ENCODE measurements at regions not wholly inside any gene's neighbourhood (a gene's known extent, or its start where the extent isn't known, plus 50 kb on each side); places are given as distances from the start of the nearest gene placed in this dataset.
"Not testable (repeated sequence)": the region's sequence is repeated elsewhere in the genome, so short reads cannot be mapped to it uniquely, and the experiment has no call there.

DNA sequence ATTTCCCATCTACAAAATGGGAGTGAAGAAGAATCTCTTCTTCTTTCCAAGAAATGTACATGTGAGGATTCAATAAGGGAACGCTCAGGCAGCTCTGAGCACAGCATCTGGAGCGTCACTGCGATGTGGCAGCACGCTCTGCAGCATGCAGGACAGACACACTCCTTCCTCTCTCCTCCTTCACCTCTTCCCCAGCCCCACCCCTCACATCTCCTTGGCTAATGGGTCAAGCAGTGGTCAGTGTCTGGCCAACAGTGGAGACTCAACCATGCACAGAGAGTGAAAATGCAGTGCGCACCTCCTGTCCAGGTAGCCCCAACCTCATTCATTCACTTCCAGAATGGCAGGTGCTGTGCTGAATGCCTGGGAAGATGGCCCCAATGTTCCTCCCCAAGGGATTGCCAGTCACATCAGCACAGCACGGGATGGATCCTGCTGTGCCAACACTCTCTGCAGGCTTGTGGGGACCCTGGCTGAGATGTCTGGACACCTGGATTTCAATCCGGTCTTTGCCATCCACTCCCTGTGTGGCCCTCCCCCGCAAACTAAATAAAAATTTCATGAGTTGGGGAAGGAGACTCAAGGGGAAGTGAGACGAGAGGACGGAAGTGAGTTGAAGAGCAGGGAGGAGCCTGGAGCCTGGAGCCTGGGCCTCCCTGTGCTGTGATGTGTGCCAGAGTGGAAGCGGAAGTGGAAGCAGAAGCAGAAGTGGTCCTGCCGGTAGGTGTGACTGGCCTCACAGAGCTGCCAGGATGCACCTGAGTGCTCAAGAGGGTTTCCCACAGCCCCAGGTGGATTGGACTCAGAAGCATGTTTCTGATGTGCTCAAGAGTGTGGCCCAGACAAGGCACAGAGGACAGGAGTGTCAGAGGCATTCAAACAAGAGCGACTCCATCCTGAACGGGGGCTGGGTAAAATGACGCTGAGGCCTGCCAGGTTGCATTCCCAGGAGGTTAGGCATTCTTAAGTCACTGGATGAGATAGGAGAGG is 163.9 kb downstream of the SMAD6 start:
- peak overlapping the region; percentile 33 to 78 (median 63) for H3K4me3 Mint-ChIP-seq
- H3K4me1 Mint-ChIP-seq, result peaks cover 21 to 31% (median 30%) of the 10 kb centered on the region in 3 donors
- H3K9me3 Mint-ChIP-seq, result no peaks in the 10 kb centered on the region
- H3K36me3 Mint-ChIP-seq, result no peaks in the 10 kb centered on the region
- H3K27ac Mint-ChIP-seq, result peak overlapping the region; percentile 67 to 94 (median 85)
- H3K27me3 Mint-ChIP-seq, result no peaks in the 10 kb centered on the region

DNA sequence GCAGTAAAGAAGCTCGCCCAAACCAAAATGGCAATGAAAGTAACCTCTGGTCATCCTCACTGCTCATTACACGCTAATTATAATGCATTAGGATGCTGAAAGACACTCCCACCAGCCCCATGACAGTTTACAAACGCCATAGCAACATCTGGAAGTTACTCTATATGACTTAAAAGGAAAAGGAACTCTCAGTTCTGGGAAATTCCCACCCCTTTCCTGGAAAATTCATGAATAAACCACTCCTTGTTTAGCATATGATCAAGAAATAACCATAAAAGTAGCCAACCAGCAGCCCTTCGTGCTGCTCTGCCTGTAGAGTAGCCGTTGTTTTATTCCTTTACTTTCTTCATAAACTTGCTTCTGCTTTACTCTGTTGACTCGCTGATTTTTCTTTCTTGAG is 164.6 kb downstream of the SMAD6 start:
- H3K27me3 Mint-ChIP-seq, result no peaks in the 10 kb centered on the region
- H3K9me3 Mint-ChIP-seq, result no peaks in the 10 kb centered on the region
- H3K36me3 Mint-ChIP-seq, result no peaks in the 10 kb centered on the region
- H3K27ac Mint-ChIP-seq, result peak overlapping the region; percentile 67 to 94 (median 85)
- H3K4me3 Mint-ChIP-seq, result peak overlapping the region; percentile 33 to 78 (median 63)
- peaks cover 21 to 31% (median 30%) of the 10 kb centered on the region in 3 donors for H3K4me1 Mint-ChIP-seq

- peaks cover 14 to 22% (median 21%) of the 10 kb centered on the region in 3 donors for H3K4me1 Mint-ChIP-seq
- no peak overlapping the region for H3K4me3 Mint-ChIP-seq
- H3K27ac Mint-ChIP-seq, result no peak overlapping the region
- H3K36me3 Mint-ChIP-seq, result no peaks in the 10 kb centered on the region
- no peaks in the 10 kb centered on the region for H3K9me3 Mint-ChIP-seq
- H3K27me3 Mint-ChIP-seq, result peaks cover 3% of the 10 kb centered on the region
Observed at GRCh38 chr15:66868918-66869317, 166.9 kb downstream of the SMAD6 start.

- H3K9me3 Mint-ChIP-seq, result no peaks in the 10 kb centered on the region
- peaks cover 9% of the 10 kb centered on the region for H3K27me3 Mint-ChIP-seq
- H3K36me3 Mint-ChIP-seq, result no peaks in the 10 kb centered on the region
- H3K27ac Mint-ChIP-seq, result no peak overlapping the region
- peaks cover 17 to 24% (median 19%) of the 10 kb centered on the region in 3 donors for H3K4me1 Mint-ChIP-seq
- no peak overlapping the region for H3K4me3 Mint-ChIP-seq
Observed at GRCh38 chr15:66870880-66871388, 168.9 kb downstream of the SMAD6 start.

GRCh38 chr15:66872405-66872804 is 170.4 kb downstream of the SMAD6 start:
- Mint-ChIP-seq H3K4me3 (no peak overlapping the region), H3K27me3 (peaks cover 11% of the 10 kb centered on the region), H3K9me3 (no peaks in the 10 kb centered on the region), H3K36me3 (no peaks in the 10 kb centered on the region), H3K27ac (no peak overlapping the region), H3K4me1 (peaks cover 10 to 17% (median 10%) of the 10 kb centered on the region in 3 donors)

- not testable (repeated sequence) for H3K27ac Mint-ChIP-seq
Observed at GRCh38 chr15:66873331-66873730, 171.3 kb downstream of the SMAD6 start.

GRCh38 chr15:66873856-66874255 is 171.8 kb downstream of the SMAD6 start:
- no peaks in the 10 kb centered on the region for H3K9me3 Mint-ChIP-seq
- peak overlapping the region in 1 of 4 donors; percentile 20 for H3K4me3 Mint-ChIP-seq
- H3K4me1 Mint-ChIP-seq, result peaks cover 9 to 12% (median 10%) of the 10 kb centered on the region in 3 donors
- no peaks in the 10 kb centered on the region for H3K36me3 Mint-ChIP-seq
- H3K27ac Mint-ChIP-seq, result no peak overlapping the region
- H3K27me3 Mint-ChIP-seq, result peaks cover 13% of the 10 kb centered on the region

More at GRCh38 chr15:66873331-66873730, 171.3 kb downstream of the SMAD6 start:
- Mint-ChIP-seq H3K4me1 (peaks cover 9 to 12% (median 10%) of the 10 kb centered on the region in 3 donors), H3K27me3 (peaks cover 13% of the 10 kb centered on the region)
- not testable (repeated sequence) for H3K4me3 Mint-ChIP-seq, H3K36me3 Mint-ChIP-seq, H3K9me3 Mint-ChIP-seq

DNA sequence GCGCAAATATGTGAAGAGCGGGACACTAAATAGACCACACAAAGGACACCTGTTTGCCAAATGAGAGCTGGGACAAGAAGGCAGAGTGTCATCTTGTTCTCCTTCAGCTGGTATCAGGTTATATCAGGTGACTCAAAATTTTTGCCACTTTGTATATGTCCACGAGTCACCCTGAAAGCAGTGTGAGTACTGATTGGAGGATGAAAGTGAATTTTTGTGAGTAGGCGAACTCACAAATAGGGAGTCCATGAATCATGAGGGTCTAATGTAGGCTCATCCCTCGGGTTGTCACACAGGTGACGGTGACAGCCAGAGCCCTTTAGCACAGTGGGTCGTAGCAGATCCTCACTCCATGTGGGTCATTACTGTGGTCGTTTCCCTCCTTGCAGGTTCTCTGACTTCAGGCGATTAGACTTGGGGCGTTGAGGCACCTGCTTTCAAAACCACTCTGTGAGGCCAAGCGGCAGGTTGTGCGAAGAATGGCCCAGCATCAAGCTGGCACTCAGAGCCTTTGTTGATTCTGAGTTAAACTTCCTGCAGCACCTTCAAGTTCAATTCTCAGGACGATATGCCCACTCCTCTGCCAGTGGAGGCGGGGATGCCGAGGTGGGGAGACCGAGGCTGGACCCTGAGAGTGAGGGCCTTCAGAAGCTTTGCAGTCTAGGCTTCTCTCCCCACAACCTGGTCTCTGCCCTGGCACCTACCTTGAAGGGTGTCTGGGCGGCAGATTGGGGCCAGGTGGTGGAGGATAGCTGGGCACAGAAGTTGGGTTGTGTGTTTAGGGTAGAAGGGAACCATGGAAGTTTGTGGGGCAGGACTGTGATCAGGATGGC is 173.8 kb downstream of the SMAD6 start:
- no peak overlapping the region for H3K27ac Mint-ChIP-seq

DNA sequence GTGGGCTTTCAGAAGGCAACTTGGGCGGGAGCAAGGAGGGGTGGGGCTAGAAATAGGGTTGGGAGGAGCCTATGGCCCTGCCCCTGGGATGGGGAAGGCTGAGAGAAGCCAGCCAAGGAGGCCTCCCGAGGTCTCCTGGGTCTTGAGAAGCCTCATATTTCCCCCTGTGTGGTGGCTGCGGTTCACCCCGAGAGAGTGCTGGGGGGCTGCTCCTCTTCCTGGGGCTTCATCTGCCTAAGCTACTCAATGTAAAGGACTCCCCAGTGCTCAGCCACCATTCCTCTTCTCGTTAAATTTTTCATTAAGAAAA is 174.3 kb downstream of the SMAD6 start:
- Mint-ChIP-seq H3K27ac (no peak overlapping the region), H3K36me3 (peaks cover 4% of the 10 kb centered on the region), H3K9me3 (no peaks in the 10 kb centered on the region), H3K4me3 (no peak overlapping the region), H3K27me3 (peaks cover 13% of the 10 kb centered on the region), H3K4me1 (peaks cover 9 to 16% (median 10%) of the 10 kb centered on the region in 3 donors)

More for the DNA sequence above, 173.8 kb downstream of the SMAD6 start:
- peaks cover 9 to 12% (median 10%) of the 10 kb centered on the region in 3 donors for H3K4me1 Mint-ChIP-seq
- H3K4me3 Mint-ChIP-seq, result no peak overlapping the region
- H3K27me3 Mint-ChIP-seq, result peaks cover 13% of the 10 kb centered on the region
- H3K9me3 Mint-ChIP-seq, result no peaks in the 10 kb centered on the region
- H3K36me3 Mint-ChIP-seq, result peaks cover under 1% of the 10 kb centered on the region

DNA sequence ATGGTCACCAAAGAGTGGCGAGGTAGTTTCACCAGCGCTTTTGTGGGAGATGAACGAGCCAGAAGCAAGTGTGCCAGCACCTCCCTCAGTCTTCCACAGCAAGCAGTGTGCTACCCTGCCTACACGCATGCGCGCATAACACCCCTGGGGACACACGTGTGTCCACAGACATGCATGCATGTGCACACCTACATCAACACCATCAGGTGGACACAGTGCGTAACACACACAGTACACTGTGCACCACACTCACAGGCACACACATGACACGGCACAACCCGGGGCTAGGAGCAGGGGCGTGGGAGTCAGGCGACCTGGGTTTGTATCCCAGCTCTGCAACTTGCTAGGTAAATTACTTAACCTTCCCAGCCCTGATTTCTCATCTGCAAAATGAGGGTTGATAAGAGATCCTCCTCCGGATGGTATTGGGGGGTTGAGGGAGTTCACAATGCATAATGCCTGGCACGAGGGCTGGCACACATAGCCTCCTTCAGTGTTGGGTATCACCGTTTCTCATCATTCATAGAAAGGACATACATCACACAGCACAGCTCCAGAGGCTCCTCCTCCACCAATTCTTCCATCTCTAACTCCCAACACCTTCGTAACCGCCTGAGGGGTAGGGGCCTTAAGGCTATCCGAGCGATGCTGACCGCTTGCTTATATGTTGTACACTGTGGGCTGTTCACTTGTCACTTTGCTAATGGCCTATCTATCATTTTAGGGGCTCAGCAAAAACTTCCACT is 174.9 kb downstream of the SMAD6 start:
- H3K4me3 Mint-ChIP-seq, result no peak overlapping the region
- peaks cover 9 to 14% (median 10%) of the 10 kb centered on the region in 3 donors for H3K4me1 Mint-ChIP-seq
- H3K9me3 Mint-ChIP-seq, result no peaks in the 10 kb centered on the region
- peaks cover 4% of the 10 kb centered on the region for H3K36me3 Mint-ChIP-seq
- peaks cover 15% of the 10 kb centered on the region for H3K27me3 Mint-ChIP-seq
- no peak overlapping the region for H3K27ac Mint-ChIP-seq

DNA sequence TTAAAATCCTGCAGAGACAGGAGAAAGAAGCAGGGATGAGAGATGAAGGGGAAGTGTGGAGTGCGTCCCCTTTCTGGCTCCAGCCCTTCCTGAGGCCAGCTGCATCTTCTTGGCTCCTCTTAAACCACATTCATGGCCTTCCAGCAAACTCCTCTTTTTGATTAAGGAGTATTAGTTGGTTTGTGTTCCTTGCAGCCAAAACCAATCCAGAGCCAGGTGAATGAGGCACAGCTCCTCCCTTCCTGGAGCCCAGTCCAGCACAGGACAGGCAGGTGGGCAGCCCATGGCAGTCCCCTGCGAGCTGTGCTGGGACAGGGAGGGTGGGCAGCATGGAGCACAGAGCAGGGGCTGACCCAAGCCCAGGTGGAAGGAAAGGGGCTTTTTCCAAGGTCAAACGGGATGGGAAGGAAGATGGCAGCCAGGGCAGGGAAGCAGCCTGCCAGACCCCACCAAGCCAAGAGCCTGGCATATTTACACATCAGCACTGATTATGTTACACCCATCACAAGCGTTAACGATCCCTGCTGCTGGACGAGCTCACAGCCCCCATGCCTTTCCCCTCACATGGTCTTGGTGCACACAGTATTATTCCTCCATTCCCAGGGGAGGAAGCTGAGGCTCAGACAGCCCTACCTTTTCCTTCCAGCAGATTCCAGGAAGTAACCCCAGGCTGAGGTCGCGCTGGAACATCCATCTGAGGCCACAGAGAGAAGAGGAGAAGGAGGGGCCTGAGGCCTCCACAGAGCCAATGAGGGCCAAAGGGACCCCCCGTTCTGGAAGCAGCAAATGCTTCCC is 175.6 kb downstream of the SMAD6 start:
- Mint-ChIP-seq H3K4me1 (peaks cover 6 to 14% (median 10%) of the 10 kb centered on the region in 3 donors), H3K27ac (no peak overlapping the region), H3K27me3 (peaks cover 15% of the 10 kb centered on the region), H3K9me3 (no peaks in the 10 kb centered on the region), H3K36me3 (peaks cover 4% of the 10 kb centered on the region), H3K4me3 (peak overlapping the region in 1 of 4 donors; percentile 27)

GRCh38 chr15:66878761-66879160 is 176.7 kb downstream of the SMAD6 start:
- Mint-ChIP-seq H3K27me3 (peaks cover 12% of the 10 kb centered on the region), H3K4me1 (peaks cover 4 to 14% (median 6%) of the 10 kb centered on the region in 3 donors), H3K4me3 (no peak overlapping the region), H3K9me3 (no peaks in the 10 kb centered on the region), H3K27ac (no peak overlapping the region), H3K36me3 (peaks cover 6% of the 10 kb centered on the region)

DNA sequence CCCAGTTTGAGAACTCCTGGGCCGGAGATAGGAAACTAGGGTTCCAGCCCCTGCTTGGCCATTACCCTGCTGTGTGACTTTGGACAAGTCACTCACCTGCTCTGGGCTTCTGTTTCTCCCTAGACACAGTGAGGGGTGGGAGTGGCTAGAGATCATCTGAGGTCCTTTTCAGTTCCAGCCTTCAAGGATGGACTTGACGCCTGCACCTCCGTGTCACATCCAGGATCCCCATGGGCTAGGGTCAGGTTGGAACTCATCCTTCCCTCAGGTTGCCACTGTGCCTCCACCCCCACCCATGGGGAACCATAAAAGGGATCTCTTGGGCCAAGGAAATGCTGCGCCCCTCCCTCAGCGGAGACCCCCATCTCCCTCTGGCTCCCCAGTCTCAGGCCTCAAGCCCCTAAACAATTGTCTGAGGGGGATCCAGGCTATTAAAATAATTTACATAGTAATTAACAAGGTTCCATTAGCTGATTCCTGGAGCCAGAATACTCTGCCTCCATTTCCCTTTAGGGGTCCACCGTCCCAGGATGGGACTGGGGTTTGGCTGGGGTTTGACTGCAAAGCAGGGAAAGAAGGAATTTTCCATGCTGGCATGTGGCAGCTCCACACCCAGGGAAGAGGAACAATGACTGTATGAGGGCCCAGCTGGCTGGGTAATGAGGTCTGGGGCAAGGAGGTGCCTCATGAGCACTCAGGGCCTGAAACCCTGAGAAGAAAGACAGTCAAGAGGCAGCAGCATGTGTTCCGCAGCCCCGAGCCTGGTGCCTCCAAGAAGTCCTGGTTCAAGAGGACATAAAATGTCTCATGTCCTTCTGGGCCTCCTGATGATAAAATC is 177.7 kb downstream of the SMAD6 start:
- H3K4me3 Mint-ChIP-seq, result no peak overlapping the region
- H3K36me3 Mint-ChIP-seq, result peaks cover 6% of the 10 kb centered on the region
- H3K4me1 Mint-ChIP-seq, result peaks cover 4 to 10% (median 6%) of the 10 kb centered on the region in 3 donors
- peak overlapping the region in 1 of 3 donors; percentile 65 for H3K27ac Mint-ChIP-seq
- no peaks in the 10 kb centered on the region for H3K9me3 Mint-ChIP-seq
- H3K27me3 Mint-ChIP-seq, result peaks cover 12% of the 10 kb centered on the region

Data from IgD-negative memory B cell (primary cell).